B cell (primary cell): ENCODE measurements at regions not wholly inside any gene's neighbourhood (a gene's known extent, or its start where the extent isn't known, plus 50 kb on each side); places are given as distances from the start of the nearest gene placed in this dataset.

ENCODE experiments used
- ATAC-seq: fragments of 200-7000 bp; cut with Tn5 transposase; one replicate; pipeline ENCODE4 v1.10.0; 2021; ENCODE audit warnings: low read depth, mild to moderate bottlenecking, moderate number of reproducible peaks, moderate library complexity
- CTCF ChIA-PET: fragments of 350-600 bp; sonication (Branson Sonifier 250); formaldehyde crosslinking; loops from one replicate; lab custom pipeline; 2021; ENCODE audit warnings: antibody characterized with exemption, inconsistent platforms; lab: Charles Lee
- POLR2A ChIA-PET: fragments of 350-600 bp; sonication (Branson Sonifier 250); formaldehyde crosslinking; loops from one replicate; lab custom pipeline; 2021; ENCODE audit warnings: antibody characterized with exemption; lab: Charles Lee
- DNase-seq: peaks from one replicate; pipeline ENCODE4 v3.0.0; 2013
- H2AFZ ChIP-seq: 2 replicates; pipeline ENCODE4 v1.6.1; 2012; ENCODE audit warnings: mild to moderate bottlenecking, low read depth, low read length; ENCODE audit not compliant: insufficient read depth, poor library complexity, severe bottlenecking
- H3K27ac ChIP-seq, 2 donors: 1 replicate in 1 of 2; 2 replicates in 1 of 2; pipeline ENCODE4 v1.5.1; 2012 to 2013; ENCODE audit warnings: low read length in 2 of 2, mild to moderate bottlenecking in 2 of 2, moderate library complexity in 1 of 2
- H3K27me3 ChIP-seq, 4 experiments: fragments of 200-600 bp in 1 of 4; sonication (generic) in 1 of 4; replicated peaks in 1 of 4; 1 replicate in 2 of 4; 2 replicates in 2 of 4; pipeline versions ENCODE4 v1.6.1 to v1.7.0; 2013 to 2016; ENCODE audit warnings: low read length in 3 of 4, mild to moderate bottlenecking in 2 of 4, mixed read lengths in 1 of 4, moderate library complexity in 1 of 4; ENCODE audit not compliant: insufficient read depth in 4 of 4, control insufficient read depth in 3 of 4; ENCODE audit errors: control extremely low read depth in 1 of 4
- H3K36me3 ChIP-seq, 2 experiments: replicated peaks in 1 of 2; 1 replicate in 1 of 2; 2 replicates in 1 of 2; pipeline versions ENCODE4 v1.6.1 to v1.7.1; 2013; ENCODE audit warnings: low read length in 1 of 2; ENCODE audit not compliant: insufficient read depth in 2 of 2, control insufficient read depth in 1 of 2; ENCODE audit errors: control extremely low read depth in 1 of 2, extremely low read depth in 1 of 2
- H3K4me1 ChIP-seq, 2 donors: fragments of 200-600 bp in 1 of 2; sonication (generic) in 1 of 2; 1 replicate in 1 of 2; 2 replicates in 1 of 2; pipeline versions ENCODE4 v1.5.1 to v1.6.1; 2013 to 2017; ENCODE audit warnings: low read length in 2 of 2; ENCODE audit not compliant: control insufficient read depth in 2 of 2, insufficient read depth in 2 of 2
- H3K4me2 ChIP-seq: replicated peaks from 2 replicates; pipeline ENCODE3; 2012; ENCODE audit warnings: mild to moderate bottlenecking, low read depth, low read length; ENCODE audit not compliant: poor library complexity, severe bottlenecking
- H3K4me3 ChIP-seq, 5 experiments: fragments of 200-600 bp in 1 of 5; sonication (generic) in 1 of 5; 1 replicate in 3 of 5; 2 replicates in 2 of 5; pipeline versions ENCODE4 v1.5.1 to v1.7.0; 2011 to 2016; ENCODE audit warnings: low read length in 4 of 5, mild to moderate bottlenecking in 4 of 5, low read depth in 2 of 5, control low read depth in 1 of 5, moderate library complexity in 1 of 5; ENCODE audit not compliant: insufficient read depth in 1 of 5; ENCODE audit errors: control extremely low read depth in 1 of 5, extremely low read depth in 1 of 5
- H3K79me2 ChIP-seq: fragments of 200-600 bp; sonication (generic); one replicate; pipeline ENCODE4 v1.6.0; 2016; ENCODE audit warnings: low read length; ENCODE audit not compliant: control insufficient read depth, insufficient read depth
- H3K9ac ChIP-seq: fragments of 200-600 bp; sonication (generic); 2 replicates; pipeline ENCODE4 v1.6.1; 2017; ENCODE audit warnings: mild to moderate bottlenecking, low read length, moderate library complexity
- H3K9me3 ChIP-seq, 3 donors: one replicate each; pipeline versions ENCODE4 v1.6.1 to v1.7.1; 2013; ENCODE audit warnings: low read length in 2 of 3; ENCODE audit not compliant: control insufficient read depth in 2 of 3, insufficient read depth in 1 of 3; ENCODE audit errors: control extremely low read depth in 1 of 3
- H4K20me1 ChIP-seq: 2 replicates; pipeline ENCODE4 v1.6.0; 2012; ENCODE audit warnings: mild to moderate bottlenecking, low read length; ENCODE audit not compliant: insufficient read depth, control insufficient read depth, poor library complexity, severe bottlenecking
- H3K27ac Mint-ChIP-seq: one replicate; pipeline ENCODE4 v1.8.0; 2021; ENCODE audit warnings: mixed read lengths
- H3K27me3 Mint-ChIP-seq: one replicate; pipeline ENCODE4 v1.8.0; 2021; ENCODE audit warnings: mixed read lengths
- H3K4me1 Mint-ChIP-seq: one replicate; pipeline ENCODE4 v1.8.0; 2021; ENCODE audit warnings: mixed read lengths
- H3K4me3 Mint-ChIP-seq: one replicate; pipeline ENCODE4 v1.8.0; 2021; ENCODE audit warnings: mixed read lengths
- H3K9me3 Mint-ChIP-seq: one replicate; pipeline ENCODE4 v1.8.0; 2022; ENCODE audit warnings: mixed read lengths; ENCODE audit not compliant: insufficient read depth
- EZH2 ChIP-seq: IDR thresholded peaks from 2 replicates; pipeline ENCODE4 v1.6.1; 2012; ENCODE audit warnings: borderline replicate concordance, low read depth, mild to moderate bottlenecking, moderate library complexity, low read length; ENCODE audit not compliant: insufficient read depth, poor library complexity, severe bottlenecking
- WGBS: methylation state at CpG from one replicate; pipeline ENCODE4 v1.1.5; 2013; ENCODE audit warnings: missing lambda C conversion rate; ENCODE audit not compliant: insufficient coverage; 5-methylcytosine and 5-hydroxymethylcytosine counted together
- intact Hi-C: fragments of 100-400 bp; cut with micrococcal nuclease; formaldehyde crosslinking; loops from one replicate; pipeline ENCODE4 v1.10.0; 2022
- TF ChIP-seq, protein P1 (sequence below): fragments of 200-600 bp; IDR thresholded peaks from one replicate; pipeline ENCODE4 v1.8.0; 2022; ENCODE audit warnings: antibody characterized with exemption, mild to moderate bottlenecking

DNA sequence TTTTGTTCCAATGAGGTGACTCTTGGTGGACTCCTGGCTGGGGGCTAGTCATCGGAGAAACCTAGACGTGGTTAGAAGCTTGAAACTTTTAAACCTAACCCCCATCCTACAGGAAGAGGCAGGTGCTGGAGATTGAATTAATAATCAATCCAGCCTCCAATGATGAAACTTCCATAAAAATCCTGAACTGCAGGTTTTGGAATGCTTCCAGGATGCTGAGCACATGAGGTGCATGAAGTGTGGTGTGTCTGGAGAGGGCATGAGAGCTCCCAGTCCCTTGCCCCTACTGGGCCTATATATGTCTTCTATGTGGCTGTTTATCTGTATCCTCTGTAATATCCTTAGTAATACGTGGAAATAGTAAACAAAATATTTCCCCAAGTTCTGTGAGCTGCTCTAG is 90.7 kb upstream of the PDHA2 start:
- H3K9me3 ChIP-seq: peaks cover 0 to 5% (median 0%) of the 10 kb centered on the region in 3 donors
- no peak for DNase-seq
- H3K36me3 ChIP-seq: no peaks in the 10 kb centered on the region
- Mint-ChIP-seq H3K27me3 (no peaks in the 10 kb centered on the region), H3K4me3 (no peak overlapping the region), H3K9me3 (no peaks in the 10 kb centered on the region), H3K4me1 (no peaks in the 10 kb centered on the region), H3K27ac (no peak overlapping the region)
- POLR2A ChIA-PET: no interaction called here
- H3K4me1 ChIP-seq: no peaks in the 10 kb centered on the region
- no peaks in the 10 kb centered on the region for H3K27me3 ChIP-seq
- intact Hi-C loops: no loop called here
- no peak overlapping the region for H3K4me2 ChIP-seq
- no peak overlapping the region for H3K4me3 ChIP-seq
- CTCF ChIA-PET: no interaction called here
- no peak for TF ChIP-seq EZH2
- TF ChIP-seq, protein P1, sequence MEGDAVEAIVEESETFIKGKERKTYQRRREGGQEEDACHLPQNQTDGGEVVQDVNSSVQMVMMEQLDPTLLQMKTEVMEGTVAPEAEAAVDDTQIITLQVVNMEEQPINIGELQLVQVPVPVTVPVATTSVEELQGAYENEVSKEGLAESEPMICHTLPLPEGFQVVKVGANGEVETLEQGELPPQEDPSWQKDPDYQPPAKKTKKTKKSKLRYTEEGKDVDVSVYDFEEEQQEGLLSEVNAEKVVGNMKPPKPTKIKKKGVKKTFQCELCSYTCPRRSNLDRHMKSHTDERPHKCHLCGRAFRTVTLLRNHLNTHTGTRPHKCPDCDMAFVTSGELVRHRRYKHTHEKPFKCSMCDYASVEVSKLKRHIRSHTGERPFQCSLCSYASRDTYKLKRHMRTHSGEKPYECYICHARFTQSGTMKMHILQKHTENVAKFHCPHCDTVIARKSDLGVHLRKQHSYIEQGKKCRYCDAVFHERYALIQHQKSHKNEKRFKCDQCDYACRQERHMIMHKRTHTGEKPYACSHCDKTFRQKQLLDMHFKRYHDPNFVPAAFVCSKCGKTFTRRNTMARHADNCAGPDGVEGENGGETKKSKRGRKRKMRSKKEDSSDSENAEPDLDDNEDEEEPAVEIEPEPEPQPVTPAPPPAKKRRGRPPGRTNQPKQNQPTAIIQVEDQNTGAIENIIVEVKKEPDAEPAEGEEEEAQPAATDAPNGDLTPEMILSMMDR: no peak
- H2AFZ ChIP-seq: no peak overlapping the region
- H3K9ac ChIP-seq: no peak overlapping the region
- no peaks in the 10 kb centered on the region for H3K79me2 ChIP-seq
- ATAC-seq: no peak
- H4K20me1 ChIP-seq: no peaks in the 10 kb centered on the region
- no peak overlapping the region for H3K27ac ChIP-seq
- no CpG with 5 or more reads among the region's 3 CpGs for WGBS

DNA sequence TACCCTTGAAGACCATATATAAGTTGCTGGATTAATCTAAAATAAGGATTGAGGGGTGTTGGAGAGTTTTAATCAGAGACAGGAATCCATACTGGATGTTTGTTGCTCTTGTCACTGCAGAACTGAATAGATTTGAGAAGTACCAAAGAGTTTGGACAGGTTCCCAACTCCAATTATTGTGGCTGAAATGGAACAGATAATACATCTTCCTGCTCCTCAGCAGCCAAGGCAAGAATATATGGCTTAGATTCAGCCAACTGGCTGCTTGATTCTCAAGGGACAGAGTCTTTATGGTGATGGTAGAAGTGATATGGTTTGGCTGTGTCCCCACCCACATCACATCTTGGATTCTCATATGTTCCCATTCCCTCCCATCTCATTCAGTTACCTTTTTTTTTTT is 97.0 kb upstream of the PDHA2 start:
- Histone ChIP-seq H3K9me3 (peaks cover 0 to 8% (median 0%) of the 10 kb centered on the region in 3 donors), H3K27ac (no peak overlapping the region), H2AFZ (no peak overlapping the region), H3K79me2 (no peaks in the 10 kb centered on the region), H3K9ac (no peak overlapping the region), H3K27me3 (no peaks in the 10 kb centered on the region), H3K4me3 (no peak overlapping the region), H3K36me3 (no peaks in the 10 kb centered on the region), H3K4me2 (no peak overlapping the region), H4K20me1 (no peaks in the 10 kb centered on the region), H3K4me1 (no peaks in the 10 kb centered on the region)
- TF ChIP-seq EZH2: no peak
- TF ChIP-seq, protein P1: no peak
- DNase-seq (no peak), ATAC-seq (no peak)
- H3K4me3 Mint-ChIP-seq: no peak overlapping the region
- intact Hi-C loops: no loop called here
- H3K9me3 Mint-ChIP-seq: peaks cover 3% of the 10 kb centered on the region
- ChIA-PET POLR2A (no interaction called here), CTCF (no interaction called here)
- H3K27ac Mint-ChIP-seq: no peak overlapping the region
- no peaks in the 10 kb centered on the region for H3K4me1 Mint-ChIP-seq
- no peaks in the 10 kb centered on the region for H3K27me3 Mint-ChIP-seq
